ENCODE measurements at regions not wholly inside any gene's neighbourhood (a gene's known extent, or its start where the extent isn't known, plus 50 kb on each side); places are given as distances from the start of the nearest gene placed in this dataset.

DNA sequence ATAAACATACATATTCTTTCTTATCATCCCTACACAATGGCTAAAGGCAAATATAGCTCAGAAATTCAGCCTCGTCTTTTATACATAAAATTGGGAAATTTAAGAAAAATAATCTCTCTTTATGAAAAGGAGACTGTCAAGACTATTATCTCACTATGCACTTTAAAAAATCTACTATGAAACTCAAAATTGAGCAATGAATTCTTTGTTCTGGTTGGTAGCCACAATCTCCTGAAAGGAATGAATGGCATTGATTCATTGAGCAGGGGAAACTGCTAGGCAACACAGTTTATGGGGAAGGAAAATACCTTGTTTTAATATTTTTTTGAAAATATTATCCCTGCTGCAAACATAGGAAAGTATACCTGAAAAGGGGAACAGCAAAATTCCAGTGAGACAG is 397.1 kb downstream of the RAB28 start:
- H2BK20ac ChIP-seq (ENCODE audit: low read depth, low read length), result no peak overlapping the region
- no CpG with 5 or more reads among the region's 1 CpG for WGBS, 2 experiments (ENCODE audit: extremely low coverage in 2 of 2, insufficient read length in 1 of 2)
- ATAC-seq (ENCODE audit: low read depth) (no peak), DNase-seq (no peak)
- no peak overlapping the region for H3K18ac ChIP-seq (ENCODE audit: low read depth, low read length)
- H3K9ac ChIP-seq (ENCODE audit: low read depth, low read length), result no peak overlapping the region
- no peaks in the 10 kb centered on the region for H3K27me3 ChIP-seq (ENCODE audit: control insufficient read depth, insufficient read depth, low read length)
- H2AFZ ChIP-seq (replicated peaks; ENCODE audit: low read length, poor library complexity), result no peak overlapping the region
- no peaks in the 10 kb centered on the region for H3K79me1 ChIP-seq (ENCODE audit: low read depth in 1 of 2, low read length in 2 of 2)
- no peaks in the 10 kb centered on the region for H3K9me1 ChIP-seq (ENCODE audit: insufficient read depth, low read length)
- no peak overlapping the region for H3K23ac ChIP-seq (ENCODE audit: low read depth, low read length)
- POLR2A ChIA-PET (ENCODE audit: unreplicated experiment), result no interaction called here
- TF ChIP-seq CHD1 (IDR thresholded peaks at IDR 0.05; ENCODE audit: low read depth, low read length) (no peak), MXI1 (IDR thresholded peaks at IDR 0.05; ENCODE audit: borderline replicate concordance, low read depth, low read length) (no peak), RCOR1 (IDR thresholded peaks at IDR 0.05; ENCODE audit: insufficient replicate concordance, low read length) (no peak)
- BruUV-seq (replicated peaks), result no TSS peak
- no peak overlapping the region for H3K56ac ChIP-seq (ENCODE audit: extremely low read depth, insufficient read depth, low read length)
- H2BK15ac ChIP-seq (ENCODE audit: low read depth, low read length), result no peak overlapping the region
- no peak overlapping the region for H4K5ac ChIP-seq (ENCODE audit: low read depth, low read length)
- H3K27ac ChIP-seq (ENCODE audit: insufficient read depth, low read length), result no peak overlapping the region
- H3K4ac ChIP-seq (ENCODE audit: low read depth, low read length), result no peak overlapping the region
- H4K8ac ChIP-seq (ENCODE audit: low read depth in 2 of 2, low read length in 2 of 2), result no peak overlapping the region
- dilution Hi-C loops (cut with HindIII; ENCODE audit: low sequenced_read_pairs, unreplicated experiment), result no loop called here
- H3K4me2 ChIP-seq (ENCODE audit: low read depth, low read length), result no peak overlapping the region
- no peaks in the 10 kb centered on the region for H3K4me1 ChIP-seq (ENCODE audit: control insufficient read depth, insufficient read depth, low read length)
- H2AK9ac ChIP-seq (replicated peaks; ENCODE audit: low read depth, low read length, poor library complexity), result no peak overlapping the region
- in situ Hi-C loops (cut with MboI; ENCODE audit: low sequenced_read_pairs), result no loop called here
- peaks cover 12% of the 10 kb centered on the region for H3K9me3 ChIP-seq (ENCODE audit: control insufficient read depth, insufficient read depth, low read length)
- intact Hi-C loops (cut with micrococcal nuclease), result no loop called here
- CTCF ChIA-PET, result no interaction called here
- H2AK5ac ChIP-seq (ENCODE audit: low read depth, low read length), result no peak overlapping the region
- H2BK5ac ChIP-seq (ENCODE audit: low read depth, low read length, poor library complexity, severe bottlenecking), result no peak overlapping the region
- no peaks in the 10 kb centered on the region for H4K20me1 ChIP-seq (ENCODE audit: insufficient read depth, low read length)
- H3K4me3 ChIP-seq (ENCODE audit: insufficient read depth, low read depth, low read length), result no peak overlapping the region
- no peak overlapping the region for H2BK120ac ChIP-seq (ENCODE audit: low read depth, low read length)
- no peak overlapping the region for H3K14ac ChIP-seq (replicated peaks; ENCODE audit: low read depth, low read length)
- no peak overlapping the region for H4K91ac ChIP-seq (ENCODE audit: insufficient read depth, low read depth, low read length)
- no peaks in the 10 kb centered on the region for H3K36me3 ChIP-seq (ENCODE audit: control insufficient read depth, insufficient read depth, low read length)
